ENCODE measurements at regions not wholly inside any gene's neighbourhood (a gene's known extent, or its start where the extent isn't known, plus 50 kb on each side); places are given as distances from the start of the nearest gene placed in this dataset.

- intact Hi-C loops (cut with DNase I; ENCODE audit: low total_unique reads), result no loop called here
- DNase-seq (ENCODE audit: low spot score in 2 of 2), result no peak
- H3K4me3 ChIP-seq (ENCODE audit: low read depth, poor library complexity, severe bottlenecking), result no peak overlapping the region
- TF ChIP-seq CTCF (IDR thresholded peaks at IDR 0.05) (no peak), POLR2A (IDR thresholded peaks at IDR 0.05) (no peak)
- WGBS, 2 donors, result 64 to 68% methylated on average over 3 of the region's 3 CpGs
These were observed 214.5 kb upstream of the CNTNAP2 start for GRCh38 chr7:145902123-145902522.

DNA sequence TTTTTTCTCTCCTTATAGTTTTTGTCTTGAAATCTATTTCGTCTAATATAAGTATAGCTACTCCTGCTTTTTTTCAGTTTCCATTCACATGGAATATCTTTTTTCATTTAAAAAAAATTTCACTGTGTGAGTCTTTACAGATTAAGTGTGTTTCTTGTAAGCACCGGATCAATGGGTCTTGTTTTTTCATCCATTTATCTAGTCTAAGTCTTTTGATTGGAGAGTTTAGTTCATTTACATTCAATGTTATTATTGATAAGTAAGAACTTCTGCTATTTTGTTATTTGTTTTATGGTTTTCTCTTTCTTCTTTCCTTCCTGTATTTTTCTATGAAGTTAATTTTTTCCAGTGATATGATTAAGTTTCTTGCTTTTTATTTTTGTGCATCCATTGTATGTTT lies 216.7 kb upstream of the CNTNAP2 start:
- TF ChIP-seq POLR2A (IDR thresholded peaks at IDR 0.05) (no peak), CTCF (IDR thresholded peaks at IDR 0.05) (no peak)
- no peak overlapping the region for H3K4me3 ChIP-seq (ENCODE audit: low read depth, poor library complexity, severe bottlenecking)
- WGBS, 2 donors, result 86% methylated on average over 2 of the region's 2 CpGs
- intact Hi-C loops (cut with DNase I; ENCODE audit: low total_unique reads), result no loop called here
- no peak for DNase-seq (ENCODE audit: low spot score in 2 of 2)

DNA sequence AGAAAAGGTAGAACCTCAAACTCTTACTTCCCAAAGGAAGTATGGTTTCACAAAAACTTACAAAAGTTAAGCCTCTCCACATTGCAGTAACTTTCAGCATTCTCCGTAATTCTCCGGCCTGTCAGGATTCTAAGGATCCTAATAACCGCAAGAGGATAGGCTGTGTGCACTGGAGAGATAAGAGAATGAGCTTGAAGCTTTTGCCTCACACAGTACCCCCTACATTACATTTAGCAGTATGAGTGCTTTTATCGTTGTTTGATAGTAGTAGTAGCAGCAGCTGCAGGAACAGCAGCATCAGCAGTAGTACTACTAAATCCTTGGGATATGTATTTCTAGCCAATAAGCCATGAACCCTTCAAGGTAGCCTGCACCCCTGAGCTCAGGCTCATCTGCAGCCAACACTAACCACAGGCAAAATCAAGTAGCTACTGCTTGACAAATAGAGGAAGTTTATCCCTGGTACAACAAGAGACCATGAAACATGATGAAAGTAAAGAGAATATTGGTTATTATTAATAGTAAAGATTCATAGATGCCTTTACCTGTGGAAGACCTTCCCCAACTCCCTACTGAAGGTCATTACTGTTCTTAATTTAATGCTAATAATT lies 222.6 kb upstream of the CNTNAP2 start:
- TF ChIP-seq POLR2A (IDR thresholded peaks at IDR 0.05), result no peak
- no peak for TF ChIP-seq CTCF (IDR thresholded peaks at IDR 0.05)
- 92 to 96% methylated on average over 4 of the region's 4 CpGs for WGBS, 2 donors
- H3K4me3 ChIP-seq (ENCODE audit: low read depth, poor library complexity, severe bottlenecking), result no peak overlapping the region
- DNase-seq (ENCODE audit: low spot score in 2 of 2), result no peak
- intact Hi-C loops (cut with DNase I; ENCODE audit: low total_unique reads), result no loop called here

GRCh38 chr7:145884716-145885514 lies 231.7 kb upstream of the CNTNAP2 start:
- intact Hi-C loops (cut with DNase I; ENCODE audit: low total_unique reads), result no loop called here
- no peak overlapping the region for H3K4me3 ChIP-seq (ENCODE audit: low read depth, poor library complexity, severe bottlenecking)
- DNase-seq (ENCODE audit: low spot score in 2 of 2), result no peak
- WGBS, 2 donors, result 72 to 75% methylated on average over 5 of the region's 5 CpGs
- TF ChIP-seq CTCF (IDR thresholded peaks at IDR 0.05), result no peak
- no peak for TF ChIP-seq POLR2A (IDR thresholded peaks at IDR 0.05)

GRCh38 chr7:145876376-145876775 lies 240.2 kb upstream of the CNTNAP2 start:
- WGBS, 2 donors, result 73 to 83% methylated on average over 1 of the region's 1 CpG
- no peak overlapping the region for H3K4me3 ChIP-seq (ENCODE audit: low read depth, poor library complexity, severe bottlenecking)
- DNase-seq (ENCODE audit: low spot score in 2 of 2), result no peak
- TF ChIP-seq CTCF (IDR thresholded peaks at IDR 0.05) (no peak), POLR2A (IDR thresholded peaks at IDR 0.05) (no peak)
- intact Hi-C loops (cut with DNase I; ENCODE audit: low total_unique reads), result no loop called here
